H1 (cell line): ENCODE measurements at regions not wholly inside any gene's neighbourhood (a gene's known extent, or its start where the extent isn't known, plus 50 kb on each side); places are given as distances from the start of the nearest gene placed in this dataset.

ENCODE experiments used
- CTCF ChIA-PET: fragments of 300-600 bp; sonication (Branson Sonifier 250); formaldehyde crosslinking; loops from one replicate; lab custom pipeline; 2021; ENCODE audit not compliant: partially characterized antibody; lab: Charles Lee
- POLR2A ChIA-PET: fragments of 300-600 bp; sonication (Branson Sonifier 250); formaldehyde crosslinking; loops from one replicate; lab custom pipeline; 2021; ENCODE audit warnings: inconsistent platforms; ENCODE audit not compliant: partially characterized antibody; lab: Charles Lee
- DNase-seq, 2 experiments: peaks; one replicate each; pipeline versions ENCODE4 v3.0.0 to v3.0.0-alpha.2; 2010 to 2022; ENCODE audit warnings: low spot score in 2 of 2, low read depth in 1 of 2, mixed read lengths in 1 of 2
- FAIRE-seq: peaks from 2 replicates; lab custom pipeline; 2011; peaks lifted over from hg19 to GRCh38; lab: Jason Lieb, UNC
- H2AFZ ChIP-seq: 2 replicates; pipeline ENCODE4 v1.8.1; 2012; ENCODE audit warnings: low read length, inconsistent platforms
- H2AK5ac ChIP-seq: 2 replicates; pipeline ENCODE4 v1.6.1; 2013; ENCODE audit warnings: low read depth, low read length
- H2BK120ac ChIP-seq: replicated peaks from 2 replicates; pipeline ENCODE3; 2013; ENCODE audit warnings: low read depth, low read length, inconsistent platforms
- H2BK12ac ChIP-seq: 2 replicates; pipeline ENCODE4 v1.6.1; 2013; ENCODE audit warnings: low read depth, low read length
- H2BK15ac ChIP-seq: 2 replicates; pipeline ENCODE4 v1.6.1; 2013; ENCODE audit warnings: low read length
- H2BK20ac ChIP-seq: 2 replicates; pipeline ENCODE4 v1.6.1; 2013; ENCODE audit warnings: low read length
- H2BK5ac ChIP-seq: 2 replicates; pipeline ENCODE4 v1.6.1; 2013; ENCODE audit warnings: low read depth, low read length
- H3K14ac ChIP-seq: 2 replicates; pipeline ENCODE4 v1.6.1; 2013; ENCODE audit warnings: inconsistent platforms; ENCODE audit not compliant: insufficient read length
- H3K18ac ChIP-seq: 2 replicates; pipeline ENCODE4 v1.6.1; 2013; ENCODE audit warnings: low read length; ENCODE audit errors: extremely low read depth
- H3K23ac ChIP-seq: 2 replicates; pipeline ENCODE4 v1.6.1; 2013; ENCODE audit warnings: inconsistent platforms; ENCODE audit not compliant: insufficient read length
- H3K23me2 ChIP-seq: 2 replicates; pipeline ENCODE4 v1.6.1; 2013; ENCODE audit warnings: low read depth, low read length
- H3K27ac ChIP-seq: 2 replicates; pipeline ENCODE4 v1.6.1; 2011; ENCODE audit warnings: low read depth, low read length, inconsistent platforms
- H3K27me3 ChIP-seq, 4 experiments: replicated peaks in 1 of 4; 1 replicate in 1 of 4; 2 replicates in 3 of 4; pipeline versions ENCODE4 v1.6.1 to v1.8.1; 2011 to 2013; ENCODE audit warnings: low read length in 3 of 4, mild to moderate bottlenecking in 3 of 4, inconsistent platforms in 2 of 4, mixed read lengths in 2 of 4, moderate library complexity in 1 of 4; ENCODE audit not compliant: control insufficient read depth in 3 of 4, insufficient read depth in 3 of 4; ENCODE audit errors: extremely low read depth in 1 of 4
- H3K36me3 ChIP-seq, 4 experiments: 2 replicates each; pipeline versions ENCODE4 v1.6.1 to v1.8.1; 2011 to 2013; ENCODE audit warnings: mild to moderate bottlenecking in 4 of 4, low read length in 3 of 4, moderate library complexity in 2 of 4, control low read depth in 1 of 4, inconsistent platforms in 1 of 4; ENCODE audit not compliant: insufficient read depth in 4 of 4, control insufficient read depth in 2 of 4
- H3K4ac ChIP-seq: replicated peaks from 2 replicates; pipeline ENCODE3; 2013; ENCODE audit warnings: low read length, low read depth, mixed read lengths, inconsistent platforms; ENCODE audit not compliant: insufficient read length
- H3K4me1 ChIP-seq, 4 experiments: replicated peaks in 1 of 4; 1 replicate in 1 of 4; 2 replicates in 3 of 4; pipeline versions ENCODE4 v1.6.1 to v1.8.1; 2011 to 2013; ENCODE audit warnings: low read length in 3 of 4, inconsistent platforms in 2 of 4, mixed read lengths in 1 of 4; ENCODE audit not compliant: insufficient read depth in 4 of 4, control insufficient read depth in 3 of 4
- H3K4me2 ChIP-seq, 2 experiments: 2 replicates each; pipeline versions ENCODE4 v1.6.1 to v1.8.1; 2011 to 2013; ENCODE audit warnings: low read depth in 2 of 2, low read length in 2 of 2, control low read depth in 1 of 2, inconsistent platforms in 1 of 2, mild to moderate bottlenecking in 1 of 2; ENCODE audit not compliant: insufficient read depth in 1 of 2
- H3K4me3 ChIP-seq, 4 experiments: fragments of 200-600, 300-600 bp in 1 of 4; sonication (generic), shearing (Covaris generic), sonication (Bioruptor Twin) in 1 of 4; 2 replicates each; pipeline versions ENCODE4 v1.5.1 to v1.8.1; 2011 to 2016; ENCODE audit warnings: low read length in 4 of 4, low read depth in 3 of 4, control low read depth in 2 of 4, inconsistent platforms in 2 of 4, mild to moderate bottlenecking in 2 of 4, mixed read lengths in 1 of 4, moderate library complexity in 1 of 4; ENCODE audit not compliant: insufficient read depth in 2 of 4; ENCODE audit errors: extremely low read depth in 1 of 4
- H3K56ac ChIP-seq: replicated peaks from 2 replicates; pipeline ENCODE3; 2013; ENCODE audit warnings: low read depth, mild to moderate bottlenecking, mixed read lengths, low read length, inconsistent platforms; ENCODE audit not compliant: insufficient read length
- H3K79me1 ChIP-seq: 2 replicates; pipeline ENCODE4 v1.6.1; 2013; ENCODE audit warnings: low read depth, low read length, control low read depth
- H3K79me2 ChIP-seq, 2 experiments: 2 replicates each; pipeline versions ENCODE4 v1.6.1 to v1.8.1; 2012 to 2013; ENCODE audit warnings: low read length in 2 of 2, mild to moderate bottlenecking in 2 of 2, inconsistent platforms in 1 of 2; ENCODE audit not compliant: insufficient read depth in 2 of 2, control insufficient read depth in 1 of 2
- H3K9ac ChIP-seq, 4 experiments: replicated peaks in 1 of 4; 1 replicate in 1 of 4; 2 replicates in 3 of 4; pipeline versions ENCODE4 v1.6.1 to v1.8.1; 2011 to 2013; ENCODE audit warnings: low read depth in 3 of 4, low read length in 3 of 4, control low read depth in 2 of 4, mild to moderate bottlenecking in 2 of 4, moderate library complexity in 2 of 4, inconsistent platforms in 1 of 4; ENCODE audit errors: extremely low read depth in 1 of 4
- H3K9me3 ChIP-seq, 2 experiments: 2 replicates each; pipeline versions ENCODE4 v1.6.1 to v1.8.1; 2012 to 2013; ENCODE audit warnings: mild to moderate bottlenecking in 2 of 2, moderate library complexity in 2 of 2, control low read depth in 1 of 2, inconsistent platforms in 1 of 2, low read depth in 1 of 2, low read length in 1 of 2, mixed read lengths in 1 of 2; ENCODE audit not compliant: insufficient read depth in 2 of 2
- H4K20me1 ChIP-seq, 2 experiments: replicated peaks in 1 of 2; 2 replicates each; pipeline versions ENCODE3 to v1.8.1; 2011 to 2013; ENCODE audit warnings: inconsistent platforms in 2 of 2, low read length in 2 of 2, mild to moderate bottlenecking in 1 of 2; ENCODE audit not compliant: insufficient read depth in 2 of 2, control insufficient read depth in 1 of 2
- H4K5ac ChIP-seq: 2 replicates; pipeline ENCODE4 v1.6.1; 2013; ENCODE audit warnings: low read length, low read depth, mixed read lengths, inconsistent platforms; ENCODE audit not compliant: insufficient read length
- H4K8ac ChIP-seq: 2 replicates; pipeline ENCODE4 v1.8.0; 2013; ENCODE audit warnings: mild to moderate bottlenecking, moderate library complexity, low read length, inconsistent platforms; ENCODE audit not compliant: insufficient read depth; ENCODE audit errors: extremely low read depth
- H4K91ac ChIP-seq: replicated peaks from 2 replicates; pipeline ENCODE3; 2013; ENCODE audit warnings: low read length, mixed read lengths, inconsistent platforms; ENCODE audit not compliant: insufficient read length
- CBX5 ChIP-seq: fragments of 300-800, 300-1000 bp; sonication (generic); IDR thresholded peaks from 2 replicates; pipeline ENCODE4 v1.7.1; 2016; ENCODE audit warnings: antibody characterized with exemption, low read length, low read depth
- CHD1 ChIP-seq: IDR thresholded peaks from 2 replicates; pipeline ENCODE4 v1.6.1; 2012; ENCODE audit warnings: low read depth, low read length, improper control_type of control experiment
- KDM1A ChIP-seq: fragments of 200-600, 300-600 bp; sonication (generic); IDR thresholded peaks from 2 replicates; pipeline ENCODE4 v1.7.1; 2016; ENCODE audit warnings: mild to moderate bottlenecking, low read length, borderline replicate concordance
- KDM5A ChIP-seq: fragments of 200-600 bp; IDR thresholded peaks from 2 replicates; pipeline ENCODE4 v1.7.1; 2012; ENCODE audit warnings: mild to moderate bottlenecking, low read length, inconsistent platforms, mixed read lengths
- POU5F1 ChIP-seq: IDR thresholded peaks from 2 replicates; pipeline ENCODE4 v1.6.1; 2011; ENCODE audit warnings: low read depth, mild to moderate bottlenecking, low read length, moderate library complexity
- RBBP5 ChIP-seq: IDR thresholded peaks from 2 replicates; pipeline ENCODE4 v1.7.1; 2012; ENCODE audit warnings: low read depth, mild to moderate bottlenecking, inconsistent platforms, low read length, moderate library complexity, borderline replicate concordance
- RFX5 ChIP-seq: IDR thresholded peaks from 2 replicates; pipeline ENCODE4 v1.6.1; 2011; ENCODE audit warnings: low read depth, low read length, improper control_type of control experiment, borderline replicate concordance
- SAP30 ChIP-seq: fragments of 300-600 bp; sonication (generic); IDR thresholded peaks from 2 replicates; pipeline ENCODE4 v1.7.1; 2012; ENCODE audit warnings: low read length, moderate library complexity, mild to moderate bottlenecking, inconsistent platforms; ENCODE audit not compliant: insufficient read depth, insufficient replicate concordance
- SIRT6 ChIP-seq: IDR thresholded peaks from one replicate; pipeline ENCODE4 v1.7.1; 2012; ENCODE audit warnings: low read length, inconsistent platforms
- SP1 ChIP-seq: IDR thresholded peaks from 2 replicates; pipeline ENCODE4 v1.6.1; 2011; ENCODE audit warnings: low read depth, low read length
- SP2 ChIP-seq: IDR thresholded peaks from 2 replicates; pipeline ENCODE4 v1.6.1; 2012; ENCODE audit warnings: mild to moderate bottlenecking, low read length, inconsistent platforms
- SP4 ChIP-seq: IDR thresholded peaks from 2 replicates; pipeline ENCODE4 v1.6.1; 2012; ENCODE audit warnings: low read length, inconsistent platforms
- ZNF274 ChIP-seq: IDR thresholded peaks from 2 replicates; pipeline ENCODE4 v1.7.0; 2012; ENCODE audit warnings: low read length, borderline replicate concordance; ENCODE audit errors: extremely low read depth
- WGBS, 2 experiments: shearing (Covaris generic) in 1 of 2; methylation state at CpG; one replicate each; pipeline versions ENCODE4 v1.1.6 to v1.1.7; 2013 to 2015; ENCODE audit warnings: low lambda C conversion rate in 2 of 2, mixed read lengths in 2 of 2, inconsistent platforms in 1 of 2, low coverage in 1 of 2, missing lambda C conversion rate in 1 of 2; ENCODE audit not compliant: insufficient replicate concordance in 2 of 2, insufficient coverage in 1 of 2, insufficient read length in 1 of 2; ENCODE audit errors: extremely low coverage in 1 of 2, missing lambda C conversion rate in 1 of 2; 5-methylcytosine and 5-hydroxymethylcytosine counted together
- TF ChIP-seq, protein P1 (sequence below): IDR thresholded peaks from 2 replicates; pipeline ENCODE4 v1.6.1; 2012; ENCODE audit warnings: inconsistent platforms
- TF ChIP-seq, protein P2 (sequence below): IDR thresholded peaks from 2 replicates; pipeline ENCODE4 v1.6.1; 2011; ENCODE audit warnings: low read depth, mild to moderate bottlenecking, low read length; ENCODE audit not compliant: insufficient read depth

- H2BK5ac ChIP-seq: no peak overlapping the region
- no peak overlapping the region for H3K4ac ChIP-seq
- TF ChIP-seq ZNF274 (no peak), SIRT6 (no peak), CHD1 (no peak), RFX5 (no peak), SP2 (no peak), SP4 (no peak), CBX5 (no peak), RBBP5 (no peak), SAP30 (no peak), KDM1A (no peak), POU5F1 (no peak), SP1 (no peak), KDM5A (no peak)
- TF ChIP-seq, protein P1, sequence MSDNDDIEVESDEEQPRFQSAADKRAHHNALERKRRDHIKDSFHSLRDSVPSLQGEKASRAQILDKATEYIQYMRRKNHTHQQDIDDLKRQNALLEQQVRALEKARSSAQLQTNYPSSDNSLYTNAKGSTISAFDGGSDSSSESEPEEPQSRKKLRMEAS: no peak
- TF ChIP-seq, protein P2, sequence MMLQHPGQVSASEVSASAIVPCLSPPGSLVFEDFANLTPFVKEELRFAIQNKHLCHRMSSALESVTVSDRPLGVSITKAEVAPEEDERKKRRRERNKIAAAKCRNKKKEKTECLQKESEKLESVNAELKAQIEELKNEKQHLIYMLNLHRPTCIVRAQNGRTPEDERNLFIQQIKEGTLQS: no peak
- H2AFZ ChIP-seq: no peak overlapping the region
- no peak overlapping the region for H2BK120ac ChIP-seq
- H3K79me2 ChIP-seq: no peaks in the 10 kb centered on the region
- ChIA-PET CTCF (interaction anchor here (0.8 to 0.9 kb wide), 2 partner anchors 20 to 40 kb away, joined by 3 read pairs; no protein-coding TSS in a partner anchor), POLR2A (no interaction called here)
- H3K27ac ChIP-seq: no peak overlapping the region
- H3K79me1 ChIP-seq: no peaks in the 10 kb centered on the region
- H4K5ac ChIP-seq: no peak overlapping the region
- H3K18ac ChIP-seq: no peak overlapping the region
- H3K36me3 ChIP-seq: no peaks in the 10 kb centered on the region
- no peak overlapping the region for H4K8ac ChIP-seq
- no peaks in the 10 kb centered on the region for H3K27me3 ChIP-seq
- H2BK12ac ChIP-seq: no peak overlapping the region
- no peak overlapping the region for H3K14ac ChIP-seq
- H2BK20ac ChIP-seq: no peak overlapping the region
- H3K23ac ChIP-seq: no peak overlapping the region
- FAIRE-seq (no peak), DNase-seq (no peak)
- no peak overlapping the region for H2AK5ac ChIP-seq
- no peaks in the 10 kb centered on the region for H3K4me1 ChIP-seq
- H3K4me3 ChIP-seq: no peak overlapping the region
- no peak overlapping the region for H3K56ac ChIP-seq
- 96% methylated on average over 3 of the region's 3 CpGs; no CpG with 5 or more reads in 1 of the 2 experiments for WGBS, 2 experiments
- no peaks in the 10 kb centered on the region for H4K20me1 ChIP-seq
- H3K23me2 ChIP-seq: no peaks in the 10 kb centered on the region
- H3K9me3 ChIP-seq: no peaks in the 10 kb centered on the region
- H4K91ac ChIP-seq: no peak overlapping the region
- H3K4me2 ChIP-seq: no peak overlapping the region
- H3K9ac ChIP-seq: no peak overlapping the region
- no peak overlapping the region for H2BK15ac ChIP-seq
Observed at GRCh38 chr1:189880135-189880534, 597.5 kb downstream of the BRINP3 start.
